ENCODE measurements at regions not wholly inside any gene's neighbourhood (a gene's known extent, or its start where the extent isn't known, plus 50 kb on each side); places are given as distances from the start of the nearest gene placed in this dataset.

DNA sequence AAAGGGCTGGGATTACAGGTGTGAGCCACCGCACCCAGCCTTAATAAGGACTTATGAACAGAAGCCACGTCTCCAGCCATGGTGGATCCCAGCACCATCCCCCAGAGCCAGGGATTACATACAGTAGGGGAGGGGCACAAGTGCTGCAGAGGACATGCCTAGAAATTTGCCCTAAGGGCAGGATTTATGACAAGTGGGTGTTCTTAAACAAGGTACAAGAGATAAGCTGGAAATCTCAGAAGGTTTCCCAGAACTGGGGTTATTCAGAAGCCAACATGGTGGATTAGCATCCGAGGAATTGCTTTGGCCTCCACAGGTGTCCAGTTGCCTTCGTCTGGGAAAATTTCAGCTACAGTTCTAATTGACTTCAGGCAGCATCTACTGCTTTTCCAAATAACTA, 114.4 kb upstream of the EGLN3 start (continued):
- TF ChIP-seq, protein P1, sequence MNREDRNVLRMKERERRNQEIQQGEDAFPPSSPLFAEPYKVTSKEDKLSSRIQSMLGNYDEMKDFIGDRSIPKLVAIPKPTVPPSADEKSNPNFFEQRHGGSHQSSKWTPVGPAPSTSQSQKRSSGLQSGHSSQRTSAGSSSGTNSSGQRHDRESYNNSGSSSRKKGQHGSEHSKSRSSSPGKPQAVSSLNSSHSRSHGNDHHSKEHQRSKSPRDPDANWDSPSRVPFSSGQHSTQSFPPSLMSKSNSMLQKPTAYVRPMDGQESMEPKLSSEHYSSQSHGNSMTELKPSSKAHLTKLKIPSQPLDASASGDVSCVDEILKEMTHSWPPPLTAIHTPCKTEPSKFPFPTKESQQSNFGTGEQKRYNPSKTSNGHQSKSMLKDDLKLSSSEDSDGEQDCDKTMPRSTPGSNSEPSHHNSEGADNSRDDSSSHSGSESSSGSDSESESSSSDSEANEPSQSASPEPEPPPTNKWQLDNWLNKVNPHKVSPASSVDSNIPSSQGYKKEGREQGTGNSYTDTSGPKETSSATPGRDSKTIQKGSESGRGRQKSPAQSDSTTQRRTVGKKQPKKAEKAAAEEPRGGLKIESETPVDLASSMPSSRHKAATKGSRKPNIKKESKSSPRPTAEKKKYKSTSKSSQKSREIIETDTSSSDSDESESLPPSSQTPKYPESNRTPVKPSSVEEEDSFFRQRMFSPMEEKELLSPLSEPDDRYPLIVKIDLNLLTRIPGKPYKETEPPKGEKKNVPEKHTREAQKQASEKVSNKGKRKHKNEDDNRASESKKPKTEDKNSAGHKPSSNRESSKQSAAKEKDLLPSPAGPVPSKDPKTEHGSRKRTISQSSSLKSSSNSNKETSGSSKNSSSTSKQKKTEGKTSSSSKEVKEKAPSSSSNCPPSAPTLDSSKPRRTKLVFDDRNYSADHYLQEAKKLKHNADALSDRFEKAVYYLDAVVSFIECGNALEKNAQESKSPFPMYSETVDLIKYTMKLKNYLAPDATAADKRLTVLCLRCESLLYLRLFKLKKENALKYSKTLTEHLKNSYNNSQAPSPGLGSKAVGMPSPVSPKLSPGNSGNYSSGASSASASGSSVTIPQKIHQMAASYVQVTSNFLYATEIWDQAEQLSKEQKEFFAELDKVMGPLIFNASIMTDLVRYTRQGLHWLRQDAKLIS (CRISPR knock-in tag; IDR thresholded peaks at IDR 0.05; ENCODE audit: borderline replicate concordance) = no peak
- TF ChIP-seq NFYB (CRISPR knock-in tag; conservative IDR thresholded peaks at IDR 0.05; ENCODE audit: low read depth) (no peak), ZBTB21 (CRISPR knock-in tag; IDR thresholded peaks at IDR 0.05; ENCODE audit: borderline replicate concordance) (no peak), NFE2L1 (CRISPR knock-in tag; IDR thresholded peaks at IDR 0.05) (no peak), GTF2I (CRISPR knock-in tag; conservative IDR thresholded peaks at IDR 0.05) (no peak), JAZF1 (CRISPR knock-in tag; IDR thresholded peaks at IDR 0.05) (no peak), FOXP1 (CRISPR knock-in tag; IDR thresholded peaks at IDR 0.05; ENCODE audit: borderline replicate concordance) (no peak), ZNF416 (CRISPR knock-in tag; IDR thresholded peaks at IDR 0.05) (no peak), ZNF138 (CRISPR knock-in tag; conservative IDR thresholded peaks at IDR 0.05) (no peak), ZNF232 (CRISPR knock-in tag; IDR thresholded peaks at IDR 0.05) (no peak)
- TF ChIP-seq, protein P2, sequence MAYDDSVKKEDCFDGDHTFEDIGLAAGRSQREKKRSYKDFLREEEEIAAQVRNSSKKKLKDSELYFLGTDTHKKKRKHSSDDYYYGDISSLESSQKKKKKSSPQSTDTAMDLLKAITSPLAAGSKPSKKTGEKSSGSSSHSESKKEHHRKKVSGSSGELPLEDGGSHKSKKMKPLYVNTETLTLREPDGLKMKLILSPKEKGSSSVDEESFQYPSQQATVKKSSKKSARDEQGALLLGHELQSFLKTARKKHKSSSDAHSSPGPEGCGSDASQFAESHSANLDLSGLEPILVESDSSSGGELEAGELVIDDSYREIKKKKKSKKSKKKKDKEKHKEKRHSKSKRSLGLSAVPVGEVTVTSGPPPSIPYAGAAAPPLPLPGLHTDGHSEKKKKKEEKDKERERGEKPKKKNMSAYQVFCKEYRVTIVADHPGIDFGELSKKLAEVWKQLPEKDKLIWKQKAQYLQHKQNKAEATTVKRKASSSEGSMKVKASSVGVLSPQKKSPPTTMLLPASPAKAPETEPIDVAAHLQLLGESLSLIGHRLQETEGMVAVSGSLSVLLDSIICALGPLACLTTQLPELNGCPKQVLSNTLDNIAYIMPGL (CRISPR knock-in tag; IDR thresholded peaks at IDR 0.05) = no peak
- TF ChIP-seq, protein P3, sequence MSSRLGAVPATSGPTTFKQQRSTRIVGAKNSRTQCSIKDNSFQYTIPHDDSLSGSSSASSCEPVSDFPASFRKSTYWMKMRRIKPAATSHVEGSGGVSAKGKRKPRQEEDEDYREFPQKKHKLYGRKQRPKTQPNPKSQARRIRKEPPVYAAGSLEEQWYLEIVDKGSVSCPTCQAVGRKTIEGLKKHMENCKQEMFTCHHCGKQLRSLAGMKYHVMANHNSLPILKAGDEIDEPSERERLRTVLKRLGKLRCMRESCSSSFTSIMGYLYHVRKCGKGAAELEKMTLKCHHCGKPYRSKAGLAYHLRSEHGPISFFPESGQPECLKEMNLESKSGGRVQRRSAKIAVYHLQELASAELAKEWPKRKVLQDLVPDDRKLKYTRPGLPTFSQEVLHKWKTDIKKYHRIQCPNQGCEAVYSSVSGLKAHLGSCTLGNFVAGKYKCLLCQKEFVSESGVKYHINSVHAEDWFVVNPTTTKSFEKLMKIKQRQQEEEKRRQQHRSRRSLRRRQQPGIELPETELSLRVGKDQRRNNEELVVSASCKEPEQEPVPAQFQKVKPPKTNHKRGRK (CRISPR knock-in tag; IDR thresholded peaks at IDR 0.05; ENCODE audit: borderline replicate concordance) = no peak

DNA sequence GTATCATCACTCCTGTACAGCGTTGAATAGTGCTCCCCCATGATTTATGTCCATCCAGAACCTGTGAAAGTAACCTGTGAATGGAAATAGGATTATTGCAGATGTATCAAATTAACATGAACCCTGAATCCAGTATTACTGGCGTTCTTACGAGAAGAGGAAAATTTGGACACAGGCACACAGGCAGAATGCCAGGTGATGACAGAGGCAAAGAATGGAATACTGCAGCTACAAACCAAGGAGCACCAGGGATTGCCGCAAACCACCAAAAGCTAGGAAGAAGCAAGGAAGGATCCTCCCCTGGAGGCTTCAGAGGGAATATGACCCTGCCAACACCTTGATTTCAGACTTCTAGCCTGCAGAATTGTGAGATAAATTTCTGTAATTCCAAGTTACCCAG, 113.5 kb upstream of the EGLN3 start:
- ChIA-PET CTCF (no interaction called here), POLR2A (no interaction called here)
- no peak overlapping the region for H3K27ac Mint-ChIP-seq
- DNase-seq (ENCODE audit: low spot score) (no peak), ATAC-seq (no peak)
- H3K9me3 Mint-ChIP-seq = 0 out of 2 replicates have a peak, but pooled peaks cover 3% of the 10 kb centered on the region
- H3K4me3 Mint-ChIP-seq = no peak overlapping the region
- peaks cover 12% of the 10 kb centered on the region for H3K4me1 Mint-ChIP-seq
- H3K36me3 Mint-ChIP-seq = no peaks in the 10 kb centered on the region
- H3K27me3 Mint-ChIP-seq (ENCODE audit: low read depth) = peaks cover 19% of the 10 kb centered on the region
- no peak for TF ChIP-seq FOXK1 (CRISPR knock-in tag; IDR thresholded peaks at IDR 0.05)
- no peak for TF ChIP-seq ZNF671 (CRISPR knock-in tag; IDR thresholded peaks at IDR 0.05)
- TF ChIP-seq, protein P2 (CRISPR knock-in tag; IDR thresholded peaks at IDR 0.05) = no peak
- TF ChIP-seq, protein P4, sequence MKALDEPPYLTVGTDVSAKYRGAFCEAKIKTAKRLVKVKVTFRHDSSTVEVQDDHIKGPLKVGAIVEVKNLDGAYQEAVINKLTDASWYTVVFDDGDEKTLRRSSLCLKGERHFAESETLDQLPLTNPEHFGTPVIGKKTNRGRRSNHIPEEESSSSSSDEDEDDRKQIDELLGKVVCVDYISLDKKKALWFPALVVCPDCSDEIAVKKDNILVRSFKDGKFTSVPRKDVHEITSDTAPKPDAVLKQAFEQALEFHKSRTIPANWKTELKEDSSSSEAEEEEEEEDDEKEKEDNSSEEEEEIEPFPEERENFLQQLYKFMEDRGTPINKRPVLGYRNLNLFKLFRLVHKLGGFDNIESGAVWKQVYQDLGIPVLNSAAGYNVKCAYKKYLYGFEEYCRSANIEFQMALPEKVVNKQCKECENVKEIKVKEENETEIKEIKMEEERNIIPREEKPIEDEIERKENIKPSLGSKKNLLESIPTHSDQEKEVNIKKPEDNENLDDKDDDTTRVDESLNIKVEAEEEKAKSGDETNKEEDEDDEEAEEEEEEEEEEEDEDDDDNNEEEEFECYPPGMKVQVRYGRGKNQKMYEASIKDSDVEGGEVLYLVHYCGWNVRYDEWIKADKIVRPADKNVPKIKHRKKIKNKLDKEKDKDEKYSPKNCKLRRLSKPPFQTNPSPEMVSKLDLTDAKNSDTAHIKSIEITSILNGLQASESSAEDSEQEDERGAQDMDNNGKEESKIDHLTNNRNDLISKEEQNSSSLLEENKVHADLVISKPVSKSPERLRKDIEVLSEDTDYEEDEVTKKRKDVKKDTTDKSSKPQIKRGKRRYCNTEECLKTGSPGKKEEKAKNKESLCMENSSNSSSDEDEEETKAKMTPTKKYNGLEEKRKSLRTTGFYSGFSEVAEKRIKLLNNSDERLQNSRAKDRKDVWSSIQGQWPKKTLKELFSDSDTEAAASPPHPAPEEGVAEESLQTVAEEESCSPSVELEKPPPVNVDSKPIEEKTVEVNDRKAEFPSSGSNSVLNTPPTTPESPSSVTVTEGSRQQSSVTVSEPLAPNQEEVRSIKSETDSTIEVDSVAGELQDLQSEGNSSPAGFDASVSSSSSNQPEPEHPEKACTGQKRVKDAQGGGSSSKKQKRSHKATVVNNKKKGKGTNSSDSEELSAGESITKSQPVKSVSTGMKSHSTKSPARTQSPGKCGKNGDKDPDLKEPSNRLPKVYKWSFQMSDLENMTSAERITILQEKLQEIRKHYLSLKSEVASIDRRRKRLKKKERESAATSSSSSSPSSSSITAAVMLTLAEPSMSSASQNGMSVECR (CRISPR knock-in tag; IDR thresholded peaks at IDR 0.05; ENCODE audit: borderline replicate concordance) = no peak
- TF ChIP-seq, protein P5, sequence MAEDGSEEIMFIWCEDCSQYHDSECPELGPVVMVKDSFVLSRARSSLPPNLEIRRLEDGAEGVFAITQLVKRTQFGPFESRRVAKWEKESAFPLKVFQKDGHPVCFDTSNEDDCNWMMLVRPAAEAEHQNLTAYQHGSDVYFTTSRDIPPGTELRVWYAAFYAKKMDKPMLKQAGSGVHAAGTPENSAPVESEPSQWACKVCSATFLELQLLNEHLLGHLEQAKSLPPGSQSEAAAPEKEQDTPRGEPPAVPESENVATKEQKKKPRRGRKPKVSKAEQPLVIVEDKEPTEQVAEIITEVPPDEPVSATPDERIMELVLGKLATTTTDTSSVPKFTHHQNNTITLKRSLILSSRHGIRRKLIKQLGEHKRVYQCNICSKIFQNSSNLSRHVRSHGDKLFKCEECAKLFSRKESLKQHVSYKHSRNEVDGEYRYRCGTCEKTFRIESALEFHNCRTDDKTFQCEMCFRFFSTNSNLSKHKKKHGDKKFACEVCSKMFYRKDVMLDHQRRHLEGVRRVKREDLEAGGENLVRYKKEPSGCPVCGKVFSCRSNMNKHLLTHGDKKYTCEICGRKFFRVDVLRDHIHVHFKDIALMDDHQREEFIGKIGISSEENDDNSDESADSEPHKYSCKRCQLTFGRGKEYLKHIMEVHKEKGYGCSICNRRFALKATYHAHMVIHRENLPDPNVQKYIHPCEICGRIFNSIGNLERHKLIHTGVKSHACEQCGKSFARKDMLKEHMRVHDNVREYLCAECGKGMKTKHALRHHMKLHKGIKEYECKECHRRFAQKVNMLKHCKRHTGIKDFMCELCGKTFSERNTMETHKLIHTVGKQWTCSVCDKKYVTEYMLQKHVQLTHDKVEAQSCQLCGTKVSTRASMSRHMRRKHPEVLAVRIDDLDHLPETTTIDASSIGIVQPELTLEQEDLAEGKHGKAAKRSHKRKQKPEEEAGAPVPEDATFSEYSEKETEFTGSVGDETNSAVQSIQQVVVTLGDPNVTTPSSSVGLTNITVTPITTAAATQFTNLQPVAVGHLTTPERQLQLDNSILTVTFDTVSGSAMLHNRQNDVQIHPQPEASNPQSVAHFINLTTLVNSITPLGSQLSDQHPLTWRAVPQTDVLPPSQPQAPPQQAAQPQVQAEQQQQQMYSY (CRISPR knock-in tag; IDR thresholded peaks at IDR 0.05) = no peak
- TF ChIP-seq CREM (CRISPR knock-in tag; IDR thresholded peaks at IDR 0.05) = no peak
- TF ChIP-seq, protein P6, sequence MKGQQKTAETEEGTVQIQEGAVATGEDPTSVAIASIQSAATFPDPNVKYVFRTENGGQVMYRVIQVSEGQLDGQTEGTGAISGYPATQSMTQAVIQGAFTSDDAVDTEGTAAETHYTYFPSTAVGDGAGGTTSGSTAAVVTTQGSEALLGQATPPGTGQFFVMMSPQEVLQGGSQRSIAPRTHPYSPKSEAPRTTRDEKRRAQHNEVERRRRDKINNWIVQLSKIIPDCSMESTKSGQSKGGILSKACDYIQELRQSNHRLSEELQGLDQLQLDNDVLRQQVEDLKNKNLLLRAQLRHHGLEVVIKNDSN (CRISPR knock-in tag; IDR thresholded peaks at IDR 0.05) = no peak
